LNCaP clone FGC (cell line): ENCODE measurements at regions not wholly inside any gene's neighbourhood (a gene's known extent, or its start where the extent isn't known, plus 50 kb on each side); places are given as distances from the start of the nearest gene placed in this dataset.
"Not testable (repeated sequence)": the region's sequence is repeated elsewhere in the genome, so short reads cannot be mapped to it uniquely, and the experiment has no call there.

Source experiments
- DNase-seq: peaks from one replicate; pipeline ENCODE4 v3.0.0-alpha.2; 2011; ENCODE audit warnings: low read depth
- H3K4me3 ChIP-seq: 2 replicates; pipeline ENCODE4 v1.5.1; 2011; ENCODE audit warnings: mild to moderate bottlenecking, low read depth, low read length, control low read depth
- TF ChIP-seq, protein P1 (sequence below): IDR thresholded peaks from 2 replicates; pipeline ENCODE4 v1.5.1; 2012; ENCODE audit warnings: mild to moderate bottlenecking; ENCODE audit not compliant: control insufficient read depth, insufficient read depth; ENCODE audit errors: extremely low read depth

DNA sequence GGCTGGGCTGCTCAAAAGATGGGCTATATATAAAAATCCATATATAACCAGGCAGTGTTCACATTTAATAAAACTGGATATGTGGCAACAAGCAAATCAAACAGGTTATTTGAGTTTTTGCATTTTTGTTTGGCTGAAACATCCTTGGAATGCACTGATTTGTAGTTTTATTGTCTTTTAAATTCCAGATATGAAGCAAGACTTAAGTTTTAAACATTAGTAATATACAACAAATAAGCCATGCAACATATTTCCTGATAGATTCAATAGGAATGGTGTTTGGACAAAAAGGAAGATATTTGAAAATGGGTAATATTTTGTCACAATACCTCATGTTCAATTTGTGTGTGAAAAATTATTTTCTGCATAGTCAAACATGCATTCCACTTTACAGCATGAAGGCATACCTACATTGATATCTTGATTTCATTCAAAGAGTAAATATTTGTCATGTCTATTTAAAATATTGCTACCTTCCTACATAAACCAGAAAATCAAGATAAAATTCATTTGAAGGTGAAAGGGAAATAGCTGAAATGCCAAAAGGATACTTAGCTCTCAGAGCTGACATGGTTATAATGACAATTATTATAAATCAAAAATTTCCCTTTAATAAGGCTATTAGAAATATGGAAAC lies 132.3 kb upstream of the NETO1 start:
- H3K4me3 ChIP-seq, result no peak overlapping the region
- TF ChIP-seq, protein P1, sequence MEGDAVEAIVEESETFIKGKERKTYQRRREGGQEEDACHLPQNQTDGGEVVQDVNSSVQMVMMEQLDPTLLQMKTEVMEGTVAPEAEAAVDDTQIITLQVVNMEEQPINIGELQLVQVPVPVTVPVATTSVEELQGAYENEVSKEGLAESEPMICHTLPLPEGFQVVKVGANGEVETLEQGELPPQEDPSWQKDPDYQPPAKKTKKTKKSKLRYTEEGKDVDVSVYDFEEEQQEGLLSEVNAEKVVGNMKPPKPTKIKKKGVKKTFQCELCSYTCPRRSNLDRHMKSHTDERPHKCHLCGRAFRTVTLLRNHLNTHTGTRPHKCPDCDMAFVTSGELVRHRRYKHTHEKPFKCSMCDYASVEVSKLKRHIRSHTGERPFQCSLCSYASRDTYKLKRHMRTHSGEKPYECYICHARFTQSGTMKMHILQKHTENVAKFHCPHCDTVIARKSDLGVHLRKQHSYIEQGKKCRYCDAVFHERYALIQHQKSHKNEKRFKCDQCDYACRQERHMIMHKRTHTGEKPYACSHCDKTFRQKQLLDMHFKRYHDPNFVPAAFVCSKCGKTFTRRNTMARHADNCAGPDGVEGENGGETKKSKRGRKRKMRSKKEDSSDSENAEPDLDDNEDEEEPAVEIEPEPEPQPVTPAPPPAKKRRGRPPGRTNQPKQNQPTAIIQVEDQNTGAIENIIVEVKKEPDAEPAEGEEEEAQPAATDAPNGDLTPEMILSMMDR, result no peak
- peak; percentile 42 for DNase-seq

DNA sequence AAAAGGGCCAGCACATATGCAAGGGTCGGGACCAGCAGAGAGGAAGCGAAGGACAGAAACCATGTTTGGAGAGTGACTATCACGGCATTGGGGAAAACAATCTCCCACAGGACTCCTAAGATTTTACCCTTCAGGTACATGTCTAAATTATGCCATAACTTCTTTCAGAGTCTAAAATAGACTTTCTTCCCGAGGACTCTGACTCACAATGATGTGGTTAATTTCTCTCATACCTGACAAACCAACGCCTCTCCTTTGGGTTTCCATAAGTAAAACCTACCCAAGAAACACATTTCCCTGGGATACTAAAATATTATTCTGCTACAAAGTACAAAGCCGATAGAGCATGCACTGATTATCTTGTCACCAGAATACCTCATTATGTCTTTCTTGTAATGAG lies 127.8 kb upstream of the NETO1 start:
- TF ChIP-seq, protein P1, result no peak
- H3K4me3 ChIP-seq, result no peak overlapping the region
- DNase-seq, result no peak

DNA sequence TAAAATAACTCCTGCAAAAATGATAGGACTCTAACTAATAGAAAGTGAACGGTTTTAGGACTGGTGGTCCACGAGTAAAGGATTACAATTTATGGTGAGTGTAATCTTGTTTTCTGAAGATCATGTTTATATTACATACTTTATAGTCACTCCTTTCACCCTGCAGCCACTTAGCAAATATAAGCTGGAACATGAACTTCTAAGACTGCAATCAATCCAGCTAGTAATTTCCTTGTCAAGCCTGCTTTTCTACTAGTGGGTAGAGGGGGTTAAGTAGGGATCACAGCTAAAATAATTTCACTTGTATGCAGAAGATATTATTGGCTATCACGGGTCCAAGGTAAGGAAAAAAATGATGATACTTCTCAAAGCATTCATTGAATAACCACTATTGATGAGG lies 125.5 kb upstream of the NETO1 start:
- DNase-seq, result peak; percentile 98
- TF ChIP-seq, protein P1, result no peak
- H3K4me3 ChIP-seq, result peak overlapping the region; percentile 4

DNA sequence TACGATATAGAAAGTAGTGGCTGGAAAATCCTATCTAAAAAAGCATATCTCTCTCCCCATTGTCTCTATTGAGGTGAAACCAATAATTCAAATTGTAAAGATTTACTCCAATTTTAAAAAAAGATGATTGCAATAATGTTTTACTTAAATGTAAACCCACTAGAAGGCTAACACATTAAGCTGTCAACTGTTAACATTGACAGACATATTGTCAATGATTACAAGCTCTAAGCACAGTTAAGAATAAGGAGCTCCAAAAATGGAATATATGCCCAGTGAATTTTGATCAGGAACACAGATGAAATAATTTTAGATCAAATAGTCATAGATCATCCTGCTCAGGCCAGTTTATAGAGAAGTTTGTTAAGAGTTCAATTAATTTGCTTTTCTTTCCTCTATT lies 123.6 kb upstream of the NETO1 start:
- no peak for DNase-seq
- TF ChIP-seq, protein P1, result no peak
- no peak overlapping the region for H3K4me3 ChIP-seq

DNA sequence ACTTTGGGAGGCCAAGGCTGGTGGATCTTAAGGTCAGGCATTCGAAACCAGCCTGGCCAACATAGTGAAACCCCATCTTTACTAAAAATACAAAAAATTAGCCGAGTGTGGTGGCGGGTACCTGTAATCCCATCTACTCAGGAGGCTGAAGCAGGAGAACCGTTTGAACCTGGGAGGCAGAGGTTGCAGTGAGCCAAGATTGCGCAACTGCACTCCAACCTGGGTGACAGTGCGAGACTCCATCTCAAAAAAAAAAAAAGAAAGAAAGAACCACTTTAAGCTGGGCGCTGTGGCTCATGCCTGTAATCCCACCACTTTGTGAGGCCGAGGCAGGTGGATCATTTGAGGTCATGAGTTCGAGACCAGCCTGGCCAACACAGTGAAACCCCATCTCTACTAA lies 119.8 kb upstream of the NETO1 start:
- DNase-seq, H3K4me3 ChIP-seq: not testable (repeated sequence)

DNA sequence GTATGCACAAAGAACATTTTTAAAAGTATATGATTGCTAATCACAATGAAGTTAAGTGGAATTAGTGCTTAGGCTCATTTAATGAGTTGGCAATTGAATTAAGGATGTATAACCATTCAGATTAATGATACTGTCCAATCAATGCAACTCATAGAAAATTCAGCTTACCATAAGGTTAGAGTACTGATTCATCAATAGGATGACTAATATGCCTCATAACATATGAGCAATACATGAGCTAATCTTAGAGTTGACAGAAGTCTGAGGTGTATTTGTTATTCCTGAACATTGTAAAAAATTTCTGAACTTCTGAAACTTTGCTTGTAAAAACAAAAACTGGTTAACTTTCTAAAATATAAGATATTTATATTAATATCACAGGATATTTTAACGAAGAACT lies 118.3 kb upstream of the NETO1 start:
- no peak overlapping the region for H3K4me3 ChIP-seq
- TF ChIP-seq, protein P1, result no peak
- no peak for DNase-seq

DNA sequence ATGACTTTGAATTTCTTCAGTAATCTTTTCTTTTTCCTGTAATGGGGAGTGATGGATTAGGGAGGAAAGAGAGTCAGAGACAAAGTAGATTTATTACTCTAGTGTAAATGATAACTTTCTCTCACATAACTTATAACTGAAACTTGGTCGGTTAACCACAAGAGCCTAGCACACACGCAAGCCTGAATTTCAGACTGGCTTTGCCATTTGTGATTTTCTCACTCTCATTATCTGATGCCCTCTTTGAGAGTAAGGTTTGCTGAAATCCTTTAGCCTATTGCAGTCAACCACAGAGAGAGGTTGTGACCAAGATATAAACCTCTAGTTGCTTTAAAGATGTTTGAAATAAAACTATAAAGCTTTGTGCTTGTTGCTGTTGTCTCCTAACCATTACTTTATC lies 117.9 kb upstream of the NETO1 start:
- TF ChIP-seq, protein P1, result no peak
- no peak overlapping the region for H3K4me3 ChIP-seq
- no peak for DNase-seq
